Cerebellar nuclear complex (tissue), 1 donor: ENCODE measurements at regions not wholly inside any gene's neighbourhood (a gene's known extent, or its start where the extent isn't known, plus 50 kb on each side); places are given as distances from the start of the nearest gene placed in this dataset.
A peak's percentile ranks its signal among the peaks of the same experiment; 100 is the strongest.
"Not testable (repeated sequence)": the region's sequence is repeated elsewhere in the genome, so short reads cannot be mapped to it uniquely, and the experiment has no call there.

Source experiments
- DNase-seq, 2 experiments: peaks; one replicate each; lab custom pipeline; 2025; lab: John Stamatoyannopoulos, UW

- no peak for DNase-seq
Observed at GRCh38 chr9:135275163-135275562, 187.7 kb downstream of the OLFM1 start.

- peak in 1 of 2 experiments; percentile 6 for DNase-seq
Observed at GRCh38 chr9:135275571-135276289, 188.3 kb downstream of the OLFM1 start.

GRCh38 chr9:135277219-135278201 lies 190.0 kb downstream of the OLFM1 start:
- DNase-seq, result no peak

GRCh38 chr9:135278586-135278985 lies 191.1 kb downstream of the OLFM1 start:
- no peak for DNase-seq

GRCh38 chr9:135279385-135279784 lies 191.9 kb downstream of the OLFM1 start:
- DNase-seq, result no peak

- DNase-seq, result no peak
Observed at GRCh38 chr9:135279834-135280393, 192.4 kb downstream of the OLFM1 start.

GRCh38 chr9:135280666-135281065 lies 193.2 kb downstream of the OLFM1 start:
- DNase-seq, result no peak

GRCh38 chr9:135281151-135281550 lies 193.7 kb downstream of the OLFM1 start:
- DNase-seq, result no peak

GRCh38 chr9:135281791-135282737 lies 194.6 kb downstream of the OLFM1 start:
- DNase-seq, result peak; percentile 77 to 82

- DNase-seq, result no peak
Observed at GRCh38 chr9:135282808-135283207, 195.3 kb downstream of the OLFM1 start.

GRCh38 chr9:135283671-135284070 lies 195.9 kb upstream of the PPP1R26 start:
- DNase-seq, result no peak

- no peak for DNase-seq
Observed at GRCh38 chr9:135284386-135285134, 195.0 kb upstream of the PPP1R26 start.

GRCh38 chr9:135286187-135286925 lies 193.2 kb upstream of the PPP1R26 start:
- not testable (repeated sequence) for DNase-seq

- DNase-seq, result no peak
Observed at GRCh38 chr9:135286961-135287360, 192.6 kb upstream of the PPP1R26 start.

GRCh38 chr9:135287627-135288026 lies 192.0 kb upstream of the PPP1R26 start:
- DNase-seq, result no peak

GRCh38 chr9:135288054-135288453 lies 191.5 kb upstream of the PPP1R26 start:
- no peak for DNase-seq

- no peak for DNase-seq
Observed at GRCh38 chr9:135289081-135289491, 190.5 kb upstream of the PPP1R26 start.

- DNase-seq, result no peak
Observed at GRCh38 chr9:135290086-135290485, 189.5 kb upstream of the PPP1R26 start.

GRCh38 chr9:135290566-135290965 lies 189.0 kb upstream of the PPP1R26 start:
- DNase-seq, result no peak

- no peak for DNase-seq
Observed at GRCh38 chr9:135291165-135291564, 188.4 kb upstream of the PPP1R26 start.
